ENCODE measurements at regions not wholly inside any gene's neighbourhood (a gene's known extent, or its start where the extent isn't known, plus 50 kb on each side); places are given as distances from the start of the nearest gene placed in this dataset.

DNA sequence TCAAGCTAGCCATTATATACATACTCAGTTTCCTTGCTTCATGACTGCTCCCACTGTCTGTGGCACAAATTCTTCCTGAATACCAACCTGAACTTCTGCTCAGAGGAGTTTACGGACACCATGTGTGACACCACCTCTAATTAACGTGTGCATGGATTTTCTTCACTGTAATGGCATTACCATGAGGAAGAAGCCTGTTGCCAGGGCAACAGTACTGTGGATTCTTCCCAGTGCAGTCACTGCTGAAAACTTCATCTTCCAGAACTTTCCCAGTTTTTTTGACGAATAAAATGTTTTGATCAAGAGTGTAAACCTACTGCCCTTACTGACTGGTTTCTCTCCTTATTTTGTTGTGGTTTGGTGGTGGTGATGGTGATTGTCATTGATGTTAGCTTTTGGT, 444.3 kb upstream of the NRSN1 start:
- no peak for TF ChIP-seq EZH2phosphoT487 (IDR thresholded peaks at IDR 0.05; ENCODE audit: low read depth)
- TF ChIP-seq, protein P1, sequence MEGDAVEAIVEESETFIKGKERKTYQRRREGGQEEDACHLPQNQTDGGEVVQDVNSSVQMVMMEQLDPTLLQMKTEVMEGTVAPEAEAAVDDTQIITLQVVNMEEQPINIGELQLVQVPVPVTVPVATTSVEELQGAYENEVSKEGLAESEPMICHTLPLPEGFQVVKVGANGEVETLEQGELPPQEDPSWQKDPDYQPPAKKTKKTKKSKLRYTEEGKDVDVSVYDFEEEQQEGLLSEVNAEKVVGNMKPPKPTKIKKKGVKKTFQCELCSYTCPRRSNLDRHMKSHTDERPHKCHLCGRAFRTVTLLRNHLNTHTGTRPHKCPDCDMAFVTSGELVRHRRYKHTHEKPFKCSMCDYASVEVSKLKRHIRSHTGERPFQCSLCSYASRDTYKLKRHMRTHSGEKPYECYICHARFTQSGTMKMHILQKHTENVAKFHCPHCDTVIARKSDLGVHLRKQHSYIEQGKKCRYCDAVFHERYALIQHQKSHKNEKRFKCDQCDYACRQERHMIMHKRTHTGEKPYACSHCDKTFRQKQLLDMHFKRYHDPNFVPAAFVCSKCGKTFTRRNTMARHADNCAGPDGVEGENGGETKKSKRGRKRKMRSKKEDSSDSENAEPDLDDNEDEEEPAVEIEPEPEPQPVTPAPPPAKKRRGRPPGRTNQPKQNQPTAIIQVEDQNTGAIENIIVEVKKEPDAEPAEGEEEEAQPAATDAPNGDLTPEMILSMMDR (IDR thresholded peaks at IDR 0.05; ENCODE audit: low read depth, low read length): no peak

Measured in OCI-LY3 (cell line).